Cardiac muscle cell (in vitro differentiated cells and primary cell): ENCODE measurements at regions not wholly inside any gene's neighbourhood (a gene's known extent, or its start where the extent isn't known, plus 50 kb on each side); places are given as distances from the start of the nearest gene placed in this dataset.

Experiments
- DNase-seq, 2 donors: peaks; one replicate each; pipeline versions ENCODE4 v3.0.0 to v3.0.0-alpha.2; 2010 to 2017; ENCODE audit warnings: low read depth in 1 of 2, low spot score in 1 of 2
- H3K27ac ChIP-seq: fragments of 200-600 bp; sonication (generic); 2 replicates; pipeline ENCODE4 v1.5.1; 2016
- H3K27me3 ChIP-seq: fragments of 200-600 bp; sonication (generic); 2 replicates; pipeline ENCODE4 v1.6.0; 2016; ENCODE audit warnings: control low read depth
- H3K36me3 ChIP-seq: fragments of 200-600 bp; sonication (generic); 2 replicates; pipeline ENCODE4 v1.5.1; 2016; ENCODE audit warnings: control low read depth
- H3K4me1 ChIP-seq: fragments of 200-600 bp; sonication (generic); 2 replicates; pipeline ENCODE4 v1.8.1; 2017; ENCODE audit warnings: low read depth, mild to moderate bottlenecking, mixed run types
- H3K4me3 ChIP-seq: fragments of 200-600 bp; sonication (generic); 2 replicates; pipeline ENCODE4 v1.5.1; 2016; ENCODE audit warnings: mild to moderate bottlenecking
- H3K9me3 ChIP-seq: fragments of 200-600 bp; sonication (generic); 2 replicates; pipeline ENCODE4 v1.5.1; 2017; ENCODE audit warnings: low read depth, mild to moderate bottlenecking, control low read depth
- CTCF ChIP-seq: IDR thresholded peaks from 2 replicates; pipeline ENCODE4 v1.5.1; 2012; ENCODE audit warnings: low read depth, mild to moderate bottlenecking, low read length

DNA sequence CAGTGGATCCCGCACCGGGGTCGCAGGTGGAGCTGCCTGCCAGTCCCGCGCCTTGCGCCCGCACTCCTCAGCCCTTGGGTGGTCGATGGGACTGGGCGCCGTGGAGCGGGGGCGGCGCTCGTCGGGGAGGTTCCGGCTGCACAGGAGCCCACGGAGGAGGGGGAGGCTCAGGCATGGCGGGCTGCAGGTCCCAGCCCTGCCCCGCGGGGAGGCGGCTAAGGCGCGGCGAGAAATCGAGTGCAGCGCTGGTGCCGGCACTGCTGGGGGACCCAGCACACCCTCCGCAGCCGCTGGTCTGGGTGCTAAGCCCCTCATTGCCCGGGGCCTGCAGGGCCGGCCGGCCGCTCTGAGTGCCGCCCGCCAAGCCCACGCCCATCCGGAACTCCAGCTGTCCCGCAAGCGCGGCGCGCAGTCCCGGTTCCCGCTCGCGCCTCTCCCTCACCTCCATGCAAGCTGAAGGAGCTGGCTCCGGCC lies 120.6 kb upstream of the MEF2C start:
- H3K9me3 ChIP-seq = no peaks in the 10 kb centered on the region
- no peak overlapping the region for H3K27ac ChIP-seq
- no peaks in the 10 kb centered on the region for H3K27me3 ChIP-seq
- DNase-seq = no peak
- no peak overlapping the region for H3K4me3 ChIP-seq
- TF ChIP-seq CTCF = no peak
- no peaks in the 10 kb centered on the region for H3K36me3 ChIP-seq
- no peaks in the 10 kb centered on the region for H3K4me1 ChIP-seq

DNA sequence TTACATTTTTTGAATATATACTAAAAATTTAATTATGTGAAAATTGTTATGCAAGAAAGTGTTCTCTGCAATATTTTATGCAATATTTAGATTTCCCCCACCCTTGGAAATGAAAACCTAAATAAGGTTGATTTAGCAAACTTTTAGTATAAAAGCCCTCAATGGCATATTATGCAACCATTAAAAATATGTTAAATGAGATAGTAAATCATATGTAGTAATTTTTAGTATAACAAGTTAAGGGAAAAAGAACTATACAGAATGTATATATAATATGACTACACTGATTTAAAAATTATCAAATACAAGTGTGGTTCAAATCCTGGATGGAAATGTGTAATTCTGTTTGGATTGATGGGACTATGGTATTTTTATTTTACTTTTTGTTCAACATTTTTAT lies 116.9 kb upstream of the MEF2C start:
- no peak overlapping the region for H3K4me3 ChIP-seq
- H3K4me1 ChIP-seq = peaks cover 21% of the 10 kb centered on the region
- no peaks in the 10 kb centered on the region for H3K27me3 ChIP-seq
- no peak for DNase-seq
- no peak for TF ChIP-seq CTCF
- no peaks in the 10 kb centered on the region for H3K9me3 ChIP-seq
- no peaks in the 10 kb centered on the region for H3K36me3 ChIP-seq
- no peak overlapping the region for H3K27ac ChIP-seq

DNA sequence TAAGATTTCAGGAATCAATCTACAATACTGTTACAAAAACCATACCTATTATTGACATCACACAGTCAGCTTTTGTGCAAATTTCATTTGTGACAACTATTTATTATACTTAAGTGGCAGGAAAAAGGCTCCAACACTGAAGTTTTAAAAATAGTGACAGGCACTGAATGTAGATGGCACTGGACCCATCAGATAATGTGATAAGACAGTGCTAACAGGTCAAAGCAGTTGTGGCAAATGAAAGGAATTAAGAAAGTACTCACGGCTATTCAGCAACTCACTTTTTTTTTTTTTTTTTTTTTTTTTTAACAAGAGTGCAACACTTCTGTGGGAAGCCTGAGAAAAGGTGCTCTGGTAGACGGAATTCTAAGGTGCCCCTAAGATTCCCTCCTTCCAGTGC lies 115.0 kb upstream of the MEF2C start:
- no peak for TF ChIP-seq CTCF
- H3K4me1 ChIP-seq = peaks cover 21% of the 10 kb centered on the region
- DNase-seq = no peak

DNA sequence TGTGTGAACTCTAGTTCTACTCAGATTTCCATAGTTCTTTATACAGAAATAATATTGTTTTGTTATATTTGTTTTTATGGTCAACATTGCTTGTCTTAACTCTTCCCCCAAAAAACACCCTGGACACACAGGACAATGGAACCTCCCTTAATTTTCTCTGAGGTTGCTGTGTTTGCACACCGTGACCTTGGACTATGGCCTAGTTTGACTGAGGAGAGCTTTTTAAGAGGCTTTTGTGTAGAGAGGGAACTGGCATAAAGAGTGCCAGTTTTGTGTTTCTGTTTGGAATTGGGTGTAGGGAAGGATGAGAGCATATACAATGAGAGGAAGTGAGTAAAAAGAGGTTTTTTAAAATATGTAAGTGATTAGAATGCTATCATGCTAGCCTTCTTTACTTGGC lies 101.1 kb upstream of the MEF2C start:
- DNase-seq = no peak
- no peak overlapping the region for H3K27ac ChIP-seq
- H3K36me3 ChIP-seq = no peaks in the 10 kb centered on the region
- H3K4me1 ChIP-seq = no peaks in the 10 kb centered on the region
- H3K4me3 ChIP-seq = no peak overlapping the region
- no peaks in the 10 kb centered on the region for H3K9me3 ChIP-seq
- TF ChIP-seq CTCF = no peak
- H3K27me3 ChIP-seq = no peaks in the 10 kb centered on the region

More for the DNA sequence above, 115.0 kb upstream of the MEF2C start:
- no peaks in the 10 kb centered on the region for H3K36me3 ChIP-seq
- H3K9me3 ChIP-seq = no peaks in the 10 kb centered on the region
- H3K27ac ChIP-seq = no peak overlapping the region
- no peaks in the 10 kb centered on the region for H3K27me3 ChIP-seq
- H3K4me3 ChIP-seq = no peak overlapping the region

DNA sequence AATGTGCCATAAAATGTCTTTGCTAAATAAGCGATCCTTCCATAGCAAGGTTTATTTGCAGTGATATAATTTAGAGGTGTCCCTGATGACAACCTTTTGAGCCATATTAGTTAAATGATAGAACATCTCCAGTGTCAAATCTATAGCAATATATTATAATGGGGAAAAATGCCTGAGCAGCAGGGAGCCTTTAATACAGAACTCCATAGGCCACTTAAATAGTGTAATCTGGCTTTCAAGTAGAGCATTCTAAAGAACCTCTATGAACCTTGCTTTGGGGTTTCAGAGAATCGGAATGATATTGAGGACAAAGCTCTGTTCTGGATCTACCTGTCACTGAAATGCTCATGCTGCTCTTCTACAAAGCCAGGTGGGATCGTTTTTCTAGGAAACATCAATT lies 96.7 kb upstream of the MEF2C start:
- TF ChIP-seq CTCF = no peak
- Histone ChIP-seq H3K4me3 (no peak overlapping the region), H3K9me3 (no peaks in the 10 kb centered on the region), H3K27me3 (no peaks in the 10 kb centered on the region), H3K27ac (no peak overlapping the region), H3K4me1 (no peaks in the 10 kb centered on the region), H3K36me3 (no peaks in the 10 kb centered on the region)
- DNase-seq = no peak

DNA sequence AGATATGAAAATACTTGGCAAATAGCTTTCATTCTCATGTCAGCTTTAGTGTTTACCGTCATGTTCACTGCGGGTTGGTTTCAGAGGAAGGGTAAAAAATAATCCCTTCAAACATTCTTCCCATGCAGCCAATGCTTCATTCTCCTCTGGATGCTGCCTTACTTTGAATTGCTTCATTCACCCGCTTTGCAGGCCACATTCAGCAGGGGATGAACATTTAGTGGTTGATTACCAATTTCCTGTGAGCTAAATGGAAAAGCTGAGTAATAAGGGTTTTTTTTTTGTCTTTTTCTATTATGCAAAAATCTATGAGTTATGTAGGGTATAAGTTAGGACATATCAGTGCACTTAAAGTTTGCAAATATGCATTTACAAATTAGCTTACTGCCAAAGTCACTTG lies 96.3 kb upstream of the MEF2C start:
- peak in 1 of 2 donors; percentile 34 for DNase-seq
- TF ChIP-seq CTCF = no peak
- H3K4me3 ChIP-seq = no peak overlapping the region
- H3K27ac ChIP-seq = no peak overlapping the region
- H3K36me3 ChIP-seq = no peaks in the 10 kb centered on the region
- no peaks in the 10 kb centered on the region for H3K4me1 ChIP-seq
- no peaks in the 10 kb centered on the region for H3K9me3 ChIP-seq
- H3K27me3 ChIP-seq = no peaks in the 10 kb centered on the region
